Mesendoderm (in vitro differentiated cells): ENCODE measurements at regions not wholly inside any gene's neighbourhood (a gene's known extent, or its start where the extent isn't known, plus 50 kb on each side); places are given as distances from the start of the nearest gene placed in this dataset.

Experiments
- DNase-seq: peaks from one replicate; pipeline ENCODE4 v3.0.0; 2013
- H2AK5ac ChIP-seq: 2 replicates; pipeline ENCODE4 v1.6.1; 2013; ENCODE audit warnings: low read length, inconsistent platforms
- H2BK120ac ChIP-seq: 2 replicates; pipeline ENCODE4 v1.6.1; 2013; ENCODE audit warnings: low read depth, mild to moderate bottlenecking, low read length, moderate library complexity, mixed read lengths
- H2BK15ac ChIP-seq: replicated peaks from 2 replicates; pipeline ENCODE4 v1.6.1; 2013; ENCODE audit warnings: low read depth, mild to moderate bottlenecking, moderate library complexity
- H2BK5ac ChIP-seq: 2 replicates; pipeline ENCODE4 v1.6.1; 2013; ENCODE audit warnings: low read length, inconsistent platforms
- H3K18ac ChIP-seq: 2 replicates; pipeline ENCODE4 v1.6.1; 2013; ENCODE audit warnings: mild to moderate bottlenecking, low read length, mixed read lengths
- H3K23ac ChIP-seq: one replicate; pipeline ENCODE4 v1.6.1; 2013; ENCODE audit warnings: low read length
- H3K27ac ChIP-seq: 2 replicates; pipeline ENCODE4 v1.5.1; 2013; ENCODE audit warnings: low read depth, mild to moderate bottlenecking, inconsistent platforms, low read length, moderate library complexity
- H3K27me3 ChIP-seq: 2 replicates; pipeline ENCODE4 v1.6.1; 2013; ENCODE audit warnings: low read length, control low read depth, mild to moderate bottlenecking, inconsistent platforms; ENCODE audit not compliant: insufficient read depth, poor library complexity
- H3K36me3 ChIP-seq: 2 replicates; pipeline ENCODE4 v1.6.1; 2013; ENCODE audit warnings: low read length, inconsistent platforms; ENCODE audit not compliant: control insufficient read depth, insufficient read depth
- H3K4ac ChIP-seq: one replicate; pipeline ENCODE4 v1.6.1; 2013; ENCODE audit warnings: low read depth, mild to moderate bottlenecking, low read length, moderate library complexity
- H3K4me1 ChIP-seq: 2 replicates; pipeline ENCODE4 v1.6.1; 2013; ENCODE audit warnings: low read depth, low read length, inconsistent platforms; ENCODE audit not compliant: control insufficient read depth
- H3K4me2 ChIP-seq: 2 replicates; pipeline ENCODE4 v1.6.1; 2013; ENCODE audit warnings: low read length
- H3K4me3 ChIP-seq: 2 replicates; pipeline ENCODE4 v1.5.1; 2013; ENCODE audit warnings: mild to moderate bottlenecking, low read length
- H3K56ac ChIP-seq: one replicate; pipeline ENCODE4 v1.6.1; 2013; ENCODE audit warnings: low read length
- H3K79me1 ChIP-seq: 2 replicates; pipeline ENCODE4 v1.6.1; 2013; ENCODE audit warnings: low read length, inconsistent platforms
- H3K79me2 ChIP-seq: 2 replicates; pipeline ENCODE4 v1.6.1; 2013; ENCODE audit warnings: mild to moderate bottlenecking, low read length; ENCODE audit not compliant: control insufficient read depth, insufficient read depth
- H3K9ac ChIP-seq: 2 replicates; pipeline ENCODE4 v1.6.1; 2013; ENCODE audit warnings: low read length, inconsistent platforms
- H4K5ac ChIP-seq: one replicate; pipeline ENCODE4 v1.6.1; 2013; ENCODE audit warnings: low read length
- H4K8ac ChIP-seq: one replicate; pipeline ENCODE4 v1.6.1; 2013; ENCODE audit warnings: low read depth, mild to moderate bottlenecking, control low read depth, low read length, moderate library complexity
- WGBS: extraction: QIAGEN DNeasy Blood & Tissue Kit; methylation state at CpG from one replicate; pipeline ENCODE4 v1.1.7; 2013; ENCODE audit warnings: low lambda C conversion rate, missing lambda C conversion rate; ENCODE audit not compliant: insufficient coverage; ENCODE audit errors: extremely low coverage; 5-methylcytosine and 5-hydroxymethylcytosine counted together

DNA sequence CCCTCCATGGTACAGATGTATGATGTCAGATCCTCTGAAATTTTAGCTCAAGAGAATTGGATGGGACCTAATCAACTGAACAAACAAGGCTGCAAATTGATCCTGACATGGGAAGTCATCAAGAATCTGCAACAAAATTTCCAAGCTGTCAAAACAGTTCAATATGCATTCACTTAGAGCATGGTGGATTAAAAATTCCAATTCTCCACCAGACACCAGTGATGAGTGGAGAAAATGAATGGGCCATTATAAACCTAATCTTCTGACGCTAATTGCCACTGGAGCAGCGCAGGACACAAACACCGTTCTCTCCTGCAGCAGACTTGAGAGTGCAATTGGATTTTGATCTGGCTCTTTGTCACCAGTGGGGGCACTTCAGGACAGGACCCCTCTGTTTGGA is 94.2 kb downstream of the MINAR1 start:
- Histone ChIP-seq H2BK15ac (no peak overlapping the region), H3K56ac (no peak overlapping the region), H3K9ac (no peak overlapping the region), H3K36me3 (no peaks in the 10 kb centered on the region), H3K79me1 (no peaks in the 10 kb centered on the region), H2AK5ac (no peak overlapping the region), H3K4me2 (no peak overlapping the region), H3K79me2 (no peaks in the 10 kb centered on the region), H3K23ac (no peak overlapping the region), H4K8ac (no peak overlapping the region), H2BK120ac (no peak overlapping the region), H3K4me3 (no peak overlapping the region), H2BK5ac (no peak overlapping the region), H3K18ac (no peak overlapping the region), H3K4ac (no peak overlapping the region), H3K27ac (no peak overlapping the region), H3K4me1 (no peaks in the 10 kb centered on the region), H3K27me3 (no peaks in the 10 kb centered on the region), H4K5ac (no peak overlapping the region)
- no CpG with 5 or more reads among the region's 3 CpGs for WGBS
- DNase-seq = no peak

DNA sequence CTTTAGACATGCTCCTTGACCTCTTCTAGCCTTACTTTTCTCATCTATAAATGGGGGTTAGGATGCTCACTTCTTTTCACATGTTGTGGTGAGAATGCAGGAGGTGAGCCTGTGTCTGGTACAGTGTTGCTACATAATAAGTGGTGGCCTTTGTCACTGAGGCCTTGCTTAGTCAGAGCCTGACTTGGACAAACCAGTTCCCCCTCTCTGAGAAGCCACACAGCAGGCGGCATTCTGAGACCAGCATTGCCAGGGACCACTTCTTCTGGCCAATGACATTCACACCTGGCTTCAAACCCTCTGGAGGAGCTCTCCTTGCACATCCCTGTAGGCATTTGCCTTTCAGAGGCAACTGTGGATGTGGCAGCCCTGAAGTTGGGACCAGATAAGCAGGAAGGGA is 95.7 kb downstream of the MINAR1 start:
- H3K18ac ChIP-seq = no peak overlapping the region
- H3K27ac ChIP-seq = no peak overlapping the region
- no peak overlapping the region for H4K8ac ChIP-seq
- H2BK120ac ChIP-seq = no peak overlapping the region
- H3K79me2 ChIP-seq = no peaks in the 10 kb centered on the region
- no peak overlapping the region for H3K23ac ChIP-seq
- no CpG with 5 or more reads among the region's 1 CpG for WGBS
- H3K4me3 ChIP-seq = no peak overlapping the region
- no peak overlapping the region for H3K56ac ChIP-seq
- no peaks in the 10 kb centered on the region for H3K4me1 ChIP-seq
- H3K9ac ChIP-seq = no peak overlapping the region
- DNase-seq = no peak
- H3K4me2 ChIP-seq = no peak overlapping the region
- no peak overlapping the region for H3K4ac ChIP-seq
- no peaks in the 10 kb centered on the region for H3K27me3 ChIP-seq
- H3K79me1 ChIP-seq = no peaks in the 10 kb centered on the region
- no peak overlapping the region for H2BK15ac ChIP-seq
- no peak overlapping the region for H2AK5ac ChIP-seq
- no peak overlapping the region for H4K5ac ChIP-seq
- H2BK5ac ChIP-seq = no peak overlapping the region
- H3K36me3 ChIP-seq = no peaks in the 10 kb centered on the region

GRCh38 chr15:79529157-79529785 is 97.1 kb downstream of the MINAR1 start:
- H4K5ac ChIP-seq = no peak overlapping the region
- H3K18ac ChIP-seq = no peak overlapping the region
- no peak overlapping the region for H2BK120ac ChIP-seq
- no peak overlapping the region for H2BK5ac ChIP-seq
- no peak overlapping the region for H3K4ac ChIP-seq
- no peak for DNase-seq
- WGBS = no CpG with 5 or more reads among the region's 8 CpGs
- no peaks in the 10 kb centered on the region for H3K79me2 ChIP-seq
- no peak overlapping the region for H3K27ac ChIP-seq
- H3K4me1 ChIP-seq = no peaks in the 10 kb centered on the region
- H3K4me2 ChIP-seq = no peak overlapping the region
- H2BK15ac ChIP-seq = no peak overlapping the region
- H4K8ac ChIP-seq = no peak overlapping the region
- no peak overlapping the region for H3K9ac ChIP-seq
- H3K56ac ChIP-seq = no peak overlapping the region
- no peaks in the 10 kb centered on the region for H3K79me1 ChIP-seq
- H3K4me3 ChIP-seq = no peak overlapping the region
- no peaks in the 10 kb centered on the region for H3K36me3 ChIP-seq
- H3K23ac ChIP-seq = no peak overlapping the region
- H3K27me3 ChIP-seq = no peaks in the 10 kb centered on the region
- H2AK5ac ChIP-seq = no peak overlapping the region

DNA sequence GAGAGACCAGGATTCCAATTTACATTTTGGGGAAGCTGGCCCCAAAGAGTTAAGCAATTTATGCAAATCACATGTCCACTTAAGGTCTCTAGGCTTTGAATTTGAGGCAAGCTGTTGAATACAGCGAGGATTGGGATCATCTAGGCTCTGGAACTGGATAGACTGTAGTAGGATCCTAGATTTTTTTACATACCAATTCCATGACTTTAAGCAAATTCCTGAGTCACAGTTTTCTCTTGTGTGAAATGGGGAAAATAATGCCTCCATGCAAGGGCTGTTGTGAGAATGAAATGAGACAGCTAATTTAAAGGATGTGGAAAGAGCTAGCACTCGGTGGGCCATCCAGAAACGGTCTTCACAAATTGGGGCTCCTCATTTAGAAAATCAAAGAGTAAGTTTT is 103.4 kb downstream of the MINAR1 start:
- H3K4ac ChIP-seq = no peak overlapping the region

DNA sequence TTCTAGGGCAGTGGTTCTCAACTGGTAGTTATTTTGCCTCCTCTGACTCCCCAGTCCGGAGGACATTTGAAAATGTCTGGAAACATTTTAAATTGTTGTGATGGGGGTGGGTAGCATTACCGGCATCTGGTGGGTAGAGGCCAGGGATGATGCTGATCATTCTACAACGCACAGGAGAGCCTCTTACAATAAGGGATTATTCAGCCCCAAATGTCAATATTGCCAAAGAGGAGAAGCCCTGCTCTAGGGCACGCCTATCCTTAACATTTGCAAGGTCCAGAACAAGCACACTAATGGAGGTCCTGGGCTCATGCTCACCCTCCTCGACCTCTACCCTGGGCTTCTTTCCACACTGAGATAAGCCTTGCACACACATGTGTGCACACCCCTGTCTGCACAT is 106.4 kb downstream of the MINAR1 start:
- no peak overlapping the region for H2BK120ac ChIP-seq
- H3K27ac ChIP-seq = no peak overlapping the region
- no peaks in the 10 kb centered on the region for H3K4me1 ChIP-seq
- no peak overlapping the region for H3K4me3 ChIP-seq
- H3K4me2 ChIP-seq = no peak overlapping the region
- no peak overlapping the region for H3K23ac ChIP-seq
- no peak overlapping the region for H4K5ac ChIP-seq
- H3K4ac ChIP-seq = no peak overlapping the region
- H2BK15ac ChIP-seq = no peak overlapping the region
- H4K8ac ChIP-seq = no peak overlapping the region
- no peak overlapping the region for H2BK5ac ChIP-seq
- no peak overlapping the region for H2AK5ac ChIP-seq
- H3K56ac ChIP-seq = no peak overlapping the region
- H3K27me3 ChIP-seq = no peaks in the 10 kb centered on the region
- no peak overlapping the region for H3K18ac ChIP-seq
- H3K36me3 ChIP-seq = no peaks in the 10 kb centered on the region
- no peaks in the 10 kb centered on the region for H3K79me1 ChIP-seq
- H3K9ac ChIP-seq = no peak overlapping the region
- no peak for DNase-seq
- no peaks in the 10 kb centered on the region for H3K79me2 ChIP-seq
- WGBS = no CpG with 5 or more reads among the region's 5 CpGs

More for the DNA sequence above, 103.4 kb downstream of the MINAR1 start:
- Histone ChIP-seq H2BK120ac (no peak overlapping the region), H4K8ac (no peak overlapping the region), H3K36me3 (no peaks in the 10 kb centered on the region), H3K27me3 (no peaks in the 10 kb centered on the region), H2BK5ac (no peak overlapping the region), H3K79me1 (no peaks in the 10 kb centered on the region), H4K5ac (no peak overlapping the region), H3K4me1 (no peaks in the 10 kb centered on the region), H2AK5ac (no peak overlapping the region), H3K56ac (no peak overlapping the region), H2BK15ac (no peak overlapping the region), H3K79me2 (no peaks in the 10 kb centered on the region), H3K4me2 (no peak overlapping the region), H3K9ac (no peak overlapping the region), H3K4me3 (no peak overlapping the region), H3K27ac (no peak overlapping the region), H3K23ac (no peak overlapping the region), H3K18ac (no peak overlapping the region)
- DNase-seq = no peak
- WGBS = no CpG with 5 or more reads among the region's 3 CpGs

- H3K4me2 ChIP-seq = no peak overlapping the region
- H3K79me1 ChIP-seq = no peaks in the 10 kb centered on the region
- H3K23ac ChIP-seq = no peak overlapping the region
- H2BK5ac ChIP-seq = no peak overlapping the region
- H3K27me3 ChIP-seq = no peaks in the 10 kb centered on the region
- H3K79me2 ChIP-seq = no peaks in the 10 kb centered on the region
- H3K27ac ChIP-seq = no peak overlapping the region
- H2BK15ac ChIP-seq = no peak overlapping the region
- DNase-seq = no peak
- no peaks in the 10 kb centered on the region for H3K36me3 ChIP-seq
- H3K56ac ChIP-seq = no peak overlapping the region
- no peak overlapping the region for H3K4ac ChIP-seq
- no peak overlapping the region for H3K9ac ChIP-seq
- WGBS = no CpG with 5 or more reads among the region's 3 CpGs
- no peak overlapping the region for H2AK5ac ChIP-seq
- H4K5ac ChIP-seq = no peak overlapping the region
- no peak overlapping the region for H3K4me3 ChIP-seq
- no peak overlapping the region for H2BK120ac ChIP-seq
- H3K18ac ChIP-seq = no peak overlapping the region
- no peaks in the 10 kb centered on the region for H3K4me1 ChIP-seq
- no peak overlapping the region for H4K8ac ChIP-seq
Observed at GRCh38 chr15:79539401-79539800, 107.3 kb downstream of the MINAR1 start.
